Right atrium auricular region (tissue), 2 donors: ENCODE measurements at regions not wholly inside any gene's neighbourhood (a gene's known extent, or its start where the extent isn't known, plus 50 kb on each side); places are given as distances from the start of the nearest gene placed in this dataset.
"Not testable (repeated sequence)": the region's sequence is repeated elsewhere in the genome, so short reads cannot be mapped to it uniquely, and the experiment has no call there.

Experiments used
- DNase-seq: peaks from one replicate; pipeline ENCODE4 v3.0.0-alpha.2; 2019; ENCODE audit warnings: low spot score
- H3K27ac ChIP-seq, 2 donors: fragments of 200-600 bp; sonication (generic); 1 replicate in 1 of 2; 2 replicates in 1 of 2; pipeline ENCODE4 v1.5.1; 2016 to 2019
- H3K27me3 ChIP-seq, 2 donors: fragments of 200-600 bp; sonication (generic); one replicate each; pipeline versions ENCODE4 v1.5.1 to v1.6.0; 2017 to 2019
- H3K36me3 ChIP-seq: fragments of 200-600 bp; sonication (generic); one replicate; pipeline ENCODE4 v1.5.1; 2016
- H3K4me1 ChIP-seq, 2 donors: fragments of 200-600 bp; sonication (generic); one replicate each; pipeline versions ENCODE4 v1.5.1 to v1.6.0; 2017 to 2019
- H3K4me3 ChIP-seq, 2 donors: fragments of 200-600 bp; sonication (generic); 1 replicate in 1 of 2; 2 replicates in 1 of 2; pipeline ENCODE4 v1.5.1; 2017 to 2019; ENCODE audit warnings: mild to moderate bottlenecking in 1 of 2, moderate library complexity in 1 of 2
- H3K9me3 ChIP-seq, 2 donors: fragments of 200-600 bp; sonication (generic); one replicate each; pipeline ENCODE4 v1.5.1; 2019
- TF ChIP-seq, protein P1 (sequence below), 2 donors: fragments of 200-600 bp; sonication (generic); IDR thresholded peaks; one replicate each; pipeline ENCODE4 v1.5.1; 2019; ENCODE audit warnings: antibody characterized with exemption in 2 of 2

DNA sequence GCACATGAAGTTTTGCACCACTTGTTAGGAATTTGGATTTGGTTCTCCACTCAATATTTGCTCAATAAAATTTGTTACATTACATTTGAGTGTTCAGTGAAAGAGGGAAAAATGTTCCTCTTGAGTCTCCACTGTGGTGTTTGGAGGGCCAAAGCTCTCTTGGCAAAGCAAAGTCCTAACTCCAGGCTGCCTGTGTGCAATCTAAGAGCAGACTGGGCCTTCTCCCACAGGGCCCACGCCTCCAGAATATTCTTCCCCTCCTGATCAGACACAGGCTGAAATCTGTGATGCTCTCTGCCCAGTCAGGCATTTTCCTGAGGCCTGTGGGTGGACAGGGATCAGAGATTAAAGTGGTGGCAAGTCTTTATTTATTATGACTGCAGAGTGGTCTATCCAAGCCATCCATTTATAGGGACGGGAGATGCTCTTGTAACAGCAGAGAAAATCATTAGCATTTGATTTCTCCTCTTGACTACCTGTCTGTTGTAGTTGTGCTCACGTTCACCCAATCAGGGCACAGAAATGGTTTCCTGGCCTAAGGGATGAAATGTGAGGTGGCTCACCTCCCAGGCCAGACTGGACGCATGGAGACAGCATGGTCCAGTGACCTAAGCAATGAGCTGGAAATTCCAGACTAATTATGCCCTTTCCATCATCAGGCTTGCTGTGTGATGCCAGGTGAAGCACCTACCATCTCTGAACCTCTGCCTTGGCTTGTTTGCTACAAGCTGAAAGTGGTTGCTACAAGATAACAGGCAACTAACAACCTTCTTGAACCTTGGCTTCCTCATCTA, 147.1 kb upstream of the NRBF2 start:
- Histone ChIP-seq H3K27me3 (no peaks in the 10 kb centered on the region), H3K27ac (no peak overlapping the region), H3K4me1 (no peaks in the 10 kb centered on the region), H3K4me3 (no peak overlapping the region), H3K9me3 (no peaks in the 10 kb centered on the region), H3K36me3 (no peaks in the 10 kb centered on the region)
- DNase-seq, result no peak
- TF ChIP-seq, protein P1, sequence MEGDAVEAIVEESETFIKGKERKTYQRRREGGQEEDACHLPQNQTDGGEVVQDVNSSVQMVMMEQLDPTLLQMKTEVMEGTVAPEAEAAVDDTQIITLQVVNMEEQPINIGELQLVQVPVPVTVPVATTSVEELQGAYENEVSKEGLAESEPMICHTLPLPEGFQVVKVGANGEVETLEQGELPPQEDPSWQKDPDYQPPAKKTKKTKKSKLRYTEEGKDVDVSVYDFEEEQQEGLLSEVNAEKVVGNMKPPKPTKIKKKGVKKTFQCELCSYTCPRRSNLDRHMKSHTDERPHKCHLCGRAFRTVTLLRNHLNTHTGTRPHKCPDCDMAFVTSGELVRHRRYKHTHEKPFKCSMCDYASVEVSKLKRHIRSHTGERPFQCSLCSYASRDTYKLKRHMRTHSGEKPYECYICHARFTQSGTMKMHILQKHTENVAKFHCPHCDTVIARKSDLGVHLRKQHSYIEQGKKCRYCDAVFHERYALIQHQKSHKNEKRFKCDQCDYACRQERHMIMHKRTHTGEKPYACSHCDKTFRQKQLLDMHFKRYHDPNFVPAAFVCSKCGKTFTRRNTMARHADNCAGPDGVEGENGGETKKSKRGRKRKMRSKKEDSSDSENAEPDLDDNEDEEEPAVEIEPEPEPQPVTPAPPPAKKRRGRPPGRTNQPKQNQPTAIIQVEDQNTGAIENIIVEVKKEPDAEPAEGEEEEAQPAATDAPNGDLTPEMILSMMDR (IDR thresholded peaks at IDR 0.05), result no peak

DNA sequence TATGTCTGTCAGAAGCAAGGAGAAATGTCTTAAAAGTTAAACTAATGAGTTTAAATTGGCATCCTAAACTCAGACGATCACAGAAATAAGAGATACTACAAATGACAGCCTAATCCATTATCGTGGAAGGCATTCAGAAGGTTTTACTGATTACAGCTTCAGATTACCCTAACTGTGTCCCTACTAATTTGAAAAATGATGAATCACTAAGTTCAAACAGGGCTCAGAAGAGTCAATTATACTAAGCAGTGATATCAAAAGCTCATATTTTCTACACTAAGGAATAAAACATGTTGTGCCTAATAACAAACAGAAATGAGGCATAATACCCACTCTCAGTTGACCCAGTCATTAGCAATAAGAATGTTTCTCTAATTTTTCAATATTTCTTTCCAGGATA, 152.0 kb upstream of the NRBF2 start:
- H3K27ac ChIP-seq, result no peak overlapping the region
- no peak for DNase-seq
- TF ChIP-seq, protein P1 (IDR thresholded peaks at IDR 0.05), result no peak
- no peaks in the 10 kb centered on the region for H3K27me3 ChIP-seq
- no peaks in the 10 kb centered on the region for H3K4me1 ChIP-seq
- H3K4me3 ChIP-seq, result no peak overlapping the region
- H3K9me3 ChIP-seq, result no peaks in the 10 kb centered on the region
- H3K36me3 ChIP-seq, result no peaks in the 10 kb centered on the region

DNA sequence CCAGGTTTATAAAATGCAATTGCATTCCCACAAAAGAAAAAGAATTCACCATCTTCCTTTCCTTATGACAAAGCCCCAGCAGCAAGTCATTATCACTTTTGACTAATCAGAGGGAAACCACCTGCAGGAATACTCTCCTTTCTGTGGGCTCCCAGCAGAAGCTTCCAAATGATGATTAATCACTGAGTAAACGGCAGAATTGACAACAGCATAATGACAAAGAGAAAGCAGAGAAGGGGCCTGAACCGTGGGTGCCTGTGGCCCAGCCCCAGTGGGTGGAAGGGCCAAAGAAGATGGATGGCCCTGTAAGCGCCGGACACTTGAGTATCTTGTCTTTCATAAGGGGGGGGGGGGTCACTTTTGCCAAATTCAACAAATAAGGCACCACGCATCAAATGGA, 152.4 kb upstream of the NRBF2 start:
- H3K36me3 ChIP-seq, result no peaks in the 10 kb centered on the region
- no peaks in the 10 kb centered on the region for H3K4me1 ChIP-seq
- H3K27ac ChIP-seq, result no peak overlapping the region
- peaks cover 0 to 2% of the 10 kb centered on the region in 2 donors for H3K9me3 ChIP-seq
- H3K4me3 ChIP-seq, result no peak overlapping the region
- TF ChIP-seq, protein P1 (IDR thresholded peaks at IDR 0.05), result no peak
- DNase-seq, result no peak
- no peaks in the 10 kb centered on the region for H3K27me3 ChIP-seq

DNA sequence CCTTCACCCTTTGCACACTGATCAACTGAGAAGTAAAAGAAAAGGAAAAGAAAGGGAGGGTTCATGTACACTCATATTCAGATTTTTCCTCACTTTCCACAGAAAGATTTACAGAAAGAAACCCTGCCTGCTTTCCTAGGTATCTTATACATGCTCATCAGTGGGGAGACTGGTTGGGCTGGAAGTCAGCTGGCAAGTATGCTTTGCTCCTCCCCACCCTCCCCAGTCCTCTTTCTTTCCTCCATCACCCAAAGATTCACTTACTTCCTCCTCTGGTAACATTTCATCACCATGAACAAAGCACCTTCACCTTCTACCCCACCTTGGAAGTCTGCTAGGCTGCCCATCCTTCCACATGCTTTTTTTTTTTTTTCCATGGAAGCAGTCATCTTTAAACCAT, 153.2 kb upstream of the NRBF2 start:
- Histone ChIP-seq H3K36me3 (no peaks in the 10 kb centered on the region), H3K4me3 (no peak overlapping the region), H3K9me3 (peaks cover 0 to 10% of the 10 kb centered on the region in 2 donors), H3K4me1 (no peaks in the 10 kb centered on the region), H3K27ac (no peak overlapping the region), H3K27me3 (no peaks in the 10 kb centered on the region)
- TF ChIP-seq, protein P1 (IDR thresholded peaks at IDR 0.05), result no peak
- no peak for DNase-seq

DNA sequence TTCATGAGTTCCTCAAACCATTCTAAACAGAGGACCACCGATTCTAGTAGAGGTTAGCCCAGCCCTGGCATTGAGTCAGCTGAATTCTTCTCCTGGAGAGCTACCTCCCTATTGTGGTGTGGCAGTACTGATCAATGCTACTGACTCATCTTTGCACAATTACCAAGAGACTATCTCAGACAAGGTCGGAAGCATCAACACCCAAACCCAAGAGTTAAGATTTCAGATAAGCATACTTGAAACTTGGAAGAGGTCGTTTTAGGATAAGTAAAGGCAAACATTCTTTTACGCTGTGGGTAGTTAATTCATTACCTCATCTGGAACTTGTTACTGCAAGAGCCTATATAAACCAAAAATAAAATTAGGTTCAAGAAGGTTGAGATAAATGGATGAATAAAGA, 154.6 kb upstream of the NRBF2 start:
- no peaks in the 10 kb centered on the region for H3K27me3 ChIP-seq
- no peaks in the 10 kb centered on the region for H3K36me3 ChIP-seq
- TF ChIP-seq, protein P1 (IDR thresholded peaks at IDR 0.05), result no peak
- H3K27ac ChIP-seq, result no peak overlapping the region
- H3K4me1 ChIP-seq, result no peaks in the 10 kb centered on the region
- H3K4me3 ChIP-seq, result no peak overlapping the region
- DNase-seq, result no peak
- peaks cover 0 to 15% of the 10 kb centered on the region in 2 donors for H3K9me3 ChIP-seq

DNA sequence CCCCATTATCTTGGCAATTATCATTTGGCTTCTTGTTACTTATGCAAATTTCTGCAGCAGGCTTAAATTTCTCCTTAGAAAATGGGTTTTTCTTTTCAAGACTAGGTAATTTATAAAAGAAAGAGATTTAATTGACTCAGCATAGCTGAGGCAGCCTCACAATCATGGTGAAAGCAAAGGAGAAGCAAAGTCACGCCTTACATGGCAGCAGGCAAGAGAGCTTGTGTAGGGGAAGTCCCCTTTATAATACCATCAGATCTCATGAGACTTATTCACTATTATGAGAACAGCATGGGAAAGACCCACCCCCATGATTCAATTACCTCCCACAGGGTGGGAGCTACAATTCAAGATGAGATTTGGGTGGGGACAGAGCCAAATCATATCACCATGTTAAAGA, 158.3 kb upstream of the NRBF2 start:
- not testable (repeated sequence) for H3K27me3 ChIP-seq, H3K4me3 ChIP-seq, H3K4me1 ChIP-seq, DNase-seq, H3K27ac ChIP-seq, H3K36me3 ChIP-seq
- peaks cover 0 to 15% of the 10 kb centered on the region in 2 donors for H3K9me3 ChIP-seq
